Activated CD4-positive, alpha-beta memory T cell treated with anti-CD3 and anti-CD28 coated beads for 36 hours (primary cell): ENCODE measurements at regions not wholly inside any gene's neighbourhood (a gene's known extent, or its start where the extent isn't known, plus 50 kb on each side); places are given as distances from the start of the nearest gene placed in this dataset.

ENCODE experiments used
- CTCF ChIA-PET: fragments of 350-600 bp; sonication (Branson Sonifier 250); formaldehyde crosslinking; loops from one replicate; lab custom pipeline; 2021; ENCODE audit warnings: antibody characterized with exemption, inconsistent platforms; lab: Charles Lee
- POLR2A ChIA-PET: fragments of 350-600 bp; sonication (Branson Sonifier 250); formaldehyde crosslinking; loops from one replicate; lab custom pipeline; 2021; ENCODE audit warnings: antibody characterized with exemption; lab: Charles Lee
- DNase-seq: peaks from one replicate; pipeline ENCODE4 v3.0.0-alpha.2; 2020
- H3K27ac Mint-ChIP-seq: one replicate; pipeline ENCODE4 v1.8.0; 2021; ENCODE audit warnings: mixed read lengths
- H3K27me3 Mint-ChIP-seq: one replicate; pipeline ENCODE4 v1.8.0; 2021; ENCODE audit warnings: mixed read lengths
- H3K36me3 Mint-ChIP-seq: one replicate; pipeline ENCODE4 v1.8.0; 2021; ENCODE audit warnings: mixed read lengths
- H3K4me1 Mint-ChIP-seq: one replicate; pipeline ENCODE4 v1.8.0; 2021; ENCODE audit warnings: low read depth, mixed read lengths
- H3K4me3 Mint-ChIP-seq: one replicate; pipeline ENCODE4 v1.8.0; 2021; ENCODE audit warnings: mild to moderate bottlenecking, mixed read lengths
- H3K9me3 Mint-ChIP-seq: one replicate; pipeline ENCODE4 v1.8.0; 2021; ENCODE audit warnings: mixed read lengths
- intact Hi-C: fragments of 100-400 bp; cut with micrococcal nuclease; formaldehyde crosslinking; loops from one replicate; pipeline ENCODE4 v1.15.1; 2023

DNA sequence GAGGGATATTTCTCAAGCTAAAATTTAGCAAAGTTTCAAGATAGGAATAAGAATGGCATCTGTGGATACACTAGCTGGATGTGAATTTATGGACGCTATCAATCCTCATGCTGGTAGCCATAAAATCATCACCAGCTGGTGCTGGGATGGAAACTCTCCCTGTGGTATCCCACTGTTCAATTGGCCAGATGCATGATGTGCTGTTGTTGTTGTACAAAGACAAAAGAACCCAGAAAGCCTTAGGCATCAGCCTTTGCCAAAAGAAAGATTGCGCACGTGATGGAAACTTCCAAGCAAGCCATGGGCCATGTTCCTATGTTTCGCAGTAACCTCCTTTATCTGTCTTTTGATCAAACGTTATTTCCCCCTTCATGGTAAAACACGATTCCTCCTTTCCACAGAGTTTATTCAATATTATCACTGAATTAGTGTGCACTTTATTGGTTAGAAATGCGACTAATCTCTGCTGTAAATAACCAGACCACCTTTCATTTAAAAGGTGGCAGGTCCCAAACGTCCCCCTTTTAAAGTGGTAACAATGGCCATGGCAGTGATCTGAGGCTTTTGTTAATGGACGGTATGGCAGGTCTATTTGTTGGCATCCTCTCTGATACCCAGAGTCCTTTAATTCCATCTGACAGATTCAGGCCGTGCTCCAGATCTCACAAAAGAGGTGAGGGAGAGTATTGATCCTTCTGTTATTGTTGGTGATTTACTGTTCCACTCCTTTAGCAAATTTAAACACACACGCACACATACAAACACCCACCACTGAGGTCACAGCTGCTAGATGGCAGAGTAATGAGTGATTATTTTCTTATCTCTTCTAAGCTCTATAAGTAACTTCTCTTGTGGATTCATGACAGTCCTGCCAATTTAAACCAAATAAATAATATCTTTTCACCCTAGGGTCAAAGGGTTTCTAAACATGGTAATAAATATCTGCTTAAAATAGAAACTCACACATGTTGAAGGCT lies 291.2 kb upstream of the KCNMB2 start:
- H3K4me3 Mint-ChIP-seq: no peak overlapping the region
- H3K27ac Mint-ChIP-seq: no peak overlapping the region
- H3K27me3 Mint-ChIP-seq: peaks cover 5% of the 10 kb centered on the region
- ChIA-PET CTCF (interaction anchor here (0.5 kb wide), 1 partner anchor 24 kb away, joined by 3 read pairs; no protein-coding TSS in a partner anchor), POLR2A (no interaction called here)
- intact Hi-C loops: no loop called here
- no peak for DNase-seq
- no peaks in the 10 kb centered on the region for H3K4me1 Mint-ChIP-seq
- H3K9me3 Mint-ChIP-seq: no peaks in the 10 kb centered on the region
- H3K36me3 Mint-ChIP-seq: no peaks in the 10 kb centered on the region

GRCh38 chr3:178246004-178246403 lies 290.2 kb upstream of the KCNMB2 start:
- no peak overlapping the region for H3K4me3 Mint-ChIP-seq
- H3K36me3 Mint-ChIP-seq: no peaks in the 10 kb centered on the region
- ChIA-PET POLR2A (no interaction called here), CTCF (no interaction called here)
- H3K9me3 Mint-ChIP-seq: peaks cover 5% of the 10 kb centered on the region
- peaks cover 5% of the 10 kb centered on the region for H3K27me3 Mint-ChIP-seq
- intact Hi-C loops: no loop called here
- no peak for DNase-seq
- no peaks in the 10 kb centered on the region for H3K4me1 Mint-ChIP-seq
- no peak overlapping the region for H3K27ac Mint-ChIP-seq

GRCh38 chr3:178255315-178255714 lies 280.9 kb upstream of the KCNMB2 start:
- Mint-ChIP-seq H3K9me3 (peaks cover 4% of the 10 kb centered on the region), H3K27me3 (no peaks in the 10 kb centered on the region), H3K4me3 (no peak overlapping the region), H3K4me1 (no peaks in the 10 kb centered on the region), H3K27ac (no peak overlapping the region), H3K36me3 (no peaks in the 10 kb centered on the region)
- ChIA-PET POLR2A (no interaction called here), CTCF (no interaction called here)
- no peak for DNase-seq
- intact Hi-C loops: no loop called here

GRCh38 chr3:178257491-178257890 lies 278.7 kb upstream of the KCNMB2 start:
- no peaks in the 10 kb centered on the region for H3K36me3 Mint-ChIP-seq
- no peak overlapping the region for H3K4me3 Mint-ChIP-seq
- POLR2A ChIA-PET: no interaction called here

DNA sequence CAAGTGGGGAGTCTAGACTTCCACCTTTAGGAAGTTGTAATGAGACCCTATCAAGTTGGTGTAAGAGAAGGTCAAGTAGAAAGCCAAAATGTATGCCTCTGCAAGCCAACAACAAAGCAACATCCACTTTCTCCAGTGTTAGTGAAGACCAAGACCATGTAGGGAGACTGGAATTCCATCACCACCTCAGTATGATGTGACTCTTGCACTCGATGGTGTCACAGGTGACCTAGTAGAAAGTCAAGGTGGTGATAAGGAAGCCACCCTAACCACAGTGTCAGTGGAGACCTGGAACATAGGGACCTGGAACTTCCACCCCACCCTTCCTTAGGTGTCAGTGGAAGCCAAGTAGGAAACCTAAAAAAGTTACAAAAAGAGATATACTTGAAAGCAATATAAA lies 278.1 kb upstream of the KCNMB2 start:
- Mint-ChIP-seq H3K36me3 (no peaks in the 10 kb centered on the region), H3K27me3 (no peaks in the 10 kb centered on the region), H3K4me3 (no peak overlapping the region), H3K27ac (no peak overlapping the region), H3K9me3 (no peaks in the 10 kb centered on the region), H3K4me1 (no peaks in the 10 kb centered on the region)
- intact Hi-C loops: no loop called here
- no peak for DNase-seq
- POLR2A ChIA-PET: no interaction called here
- CTCF ChIA-PET: interaction anchor here (0.6 kb wide), 1 partner anchor 46 kb away, joined by 3 read pairs; no protein-coding TSS in a partner anchor

More at GRCh38 chr3:178257491-178257890, 278.7 kb upstream of the KCNMB2 start:
- CTCF ChIA-PET: no interaction called here
- Mint-ChIP-seq H3K27ac (no peak overlapping the region), H3K9me3 (no peaks in the 10 kb centered on the region), H3K27me3 (no peaks in the 10 kb centered on the region), H3K4me1 (no peaks in the 10 kb centered on the region)
- intact Hi-C loops: no loop called here
- no peak for DNase-seq

GRCh38 chr3:178259703-178260102 lies 276.5 kb upstream of the KCNMB2 start:
- Mint-ChIP-seq H3K9me3 (no peaks in the 10 kb centered on the region), H3K27me3 (no peaks in the 10 kb centered on the region), H3K4me3 (no peak overlapping the region), H3K36me3 (no peaks in the 10 kb centered on the region), H3K4me1 (no peaks in the 10 kb centered on the region), H3K27ac (no peak overlapping the region)
- CTCF ChIA-PET: no interaction called here
- POLR2A ChIA-PET: no interaction called here
- DNase-seq: no peak
- intact Hi-C loops: no loop called here

DNA sequence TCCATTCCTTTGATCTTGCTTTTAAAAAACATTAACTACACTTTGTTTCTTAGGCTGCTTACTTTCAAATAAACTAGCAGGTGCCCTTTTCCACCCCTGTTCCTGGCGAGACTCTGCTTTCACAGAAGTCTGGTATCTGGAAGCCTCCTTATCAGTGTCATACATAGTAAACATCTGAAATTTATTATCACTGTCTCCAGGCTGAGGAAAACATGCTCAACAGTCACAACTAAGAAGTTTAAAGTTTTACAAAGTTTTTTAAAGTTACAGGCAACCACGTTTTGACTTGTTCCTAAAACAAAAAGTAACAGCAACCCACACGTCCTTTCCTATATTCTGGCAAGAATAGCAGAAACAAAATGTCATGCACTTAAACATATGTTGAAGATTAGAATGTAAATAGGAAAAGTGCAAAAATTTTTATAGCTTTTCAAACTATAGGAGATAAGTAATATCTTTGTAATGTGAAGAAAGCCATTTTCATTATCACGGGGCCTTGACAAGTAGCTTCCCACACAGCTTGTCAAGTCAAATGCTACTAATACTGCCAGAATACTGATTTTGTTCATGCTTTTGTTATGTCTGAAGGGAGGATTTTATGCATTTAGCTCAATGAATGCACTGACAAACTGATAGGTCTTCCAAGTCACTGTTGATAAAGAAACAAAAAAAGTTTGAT lies 275.2 kb upstream of the KCNMB2 start:
- ChIA-PET POLR2A (no interaction called here), CTCF (no interaction called here)
- Mint-ChIP-seq H3K27me3 (no peaks in the 10 kb centered on the region), H3K36me3 (no peaks in the 10 kb centered on the region), H3K4me3 (no peak overlapping the region), H3K4me1 (no peaks in the 10 kb centered on the region), H3K9me3 (no peaks in the 10 kb centered on the region), H3K27ac (no peak overlapping the region)
- intact Hi-C loops: no loop called here
- no peak for DNase-seq

GRCh38 chr3:178263236-178263916 lies 272.9 kb upstream of the KCNMB2 start:
- CTCF ChIA-PET: interaction anchor here (0.6 kb wide), 1 partner anchor 173 kb away, joined by 4 read pairs; no protein-coding TSS in a partner anchor

GRCh38 chr3:178267158-178267844 lies 268.9 kb upstream of the KCNMB2 start:
- intact Hi-C loops: no loop called here
- CTCF ChIA-PET: no interaction called here
- H3K27me3 Mint-ChIP-seq: peaks cover 2% of the 10 kb centered on the region

More at GRCh38 chr3:178263236-178263916, 272.9 kb upstream of the KCNMB2 start:
- no peaks in the 10 kb centered on the region for H3K9me3 Mint-ChIP-seq
- no peak overlapping the region for H3K27ac Mint-ChIP-seq
- H3K4me1 Mint-ChIP-seq: no peaks in the 10 kb centered on the region
- intact Hi-C loops: no loop called here
- H3K36me3 Mint-ChIP-seq: no peaks in the 10 kb centered on the region
- POLR2A ChIA-PET: no interaction called here
- peaks cover 2% of the 10 kb centered on the region for H3K27me3 Mint-ChIP-seq
- no peak for DNase-seq
- no peak overlapping the region for H3K4me3 Mint-ChIP-seq

GRCh38 chr3:178270838-178271237 lies 265.4 kb upstream of the KCNMB2 start:
- Mint-ChIP-seq H3K9me3 (no peaks in the 10 kb centered on the region), H3K27ac (no peak overlapping the region), H3K36me3 (no peaks in the 10 kb centered on the region), H3K4me3 (no peak overlapping the region), H3K27me3 (peaks cover 2% of the 10 kb centered on the region), H3K4me1 (no peaks in the 10 kb centered on the region)
- DNase-seq: no peak
- ChIA-PET POLR2A (no interaction called here), CTCF (no interaction called here)
- intact Hi-C loops: no loop called here

More at GRCh38 chr3:178267158-178267844, 268.9 kb upstream of the KCNMB2 start:
- H3K4me3 Mint-ChIP-seq: no peak overlapping the region
- no peaks in the 10 kb centered on the region for H3K36me3 Mint-ChIP-seq
- POLR2A ChIA-PET: no interaction called here
- H3K27ac Mint-ChIP-seq: no peak overlapping the region
- H3K4me1 Mint-ChIP-seq: no peaks in the 10 kb centered on the region
- no peaks in the 10 kb centered on the region for H3K9me3 Mint-ChIP-seq
- no peak for DNase-seq

DNA sequence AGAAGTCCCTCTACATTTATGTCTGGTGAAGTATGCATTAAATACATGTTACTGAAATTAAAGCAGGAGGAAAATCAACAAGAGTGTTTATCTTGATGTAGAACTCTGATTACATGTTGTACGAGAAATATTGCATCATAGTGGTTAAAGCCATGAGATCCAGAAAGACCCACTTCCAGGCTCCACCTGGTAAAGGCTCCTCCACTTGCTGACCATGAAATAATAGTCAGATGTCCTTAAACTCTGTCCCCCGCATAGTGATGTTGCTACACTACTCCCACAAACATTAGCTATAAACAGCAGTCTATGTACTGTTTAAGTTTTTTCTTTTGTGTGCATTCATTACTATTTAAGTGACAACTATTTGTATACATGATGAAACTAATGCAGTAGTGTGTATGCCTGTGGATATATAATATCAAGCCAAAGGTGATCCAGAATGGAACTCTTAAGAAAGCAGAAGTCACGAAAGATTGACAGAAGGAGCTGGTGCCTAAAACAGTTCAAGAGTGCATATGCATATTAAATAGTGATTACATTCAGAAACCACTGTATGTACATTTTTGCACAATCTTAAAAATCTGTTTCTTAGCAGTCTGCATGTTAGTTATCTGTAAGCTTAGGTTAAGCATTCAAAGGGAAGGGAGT lies 264.4 kb upstream of the KCNMB2 start:
- no peak for DNase-seq
- H3K9me3 Mint-ChIP-seq: no peaks in the 10 kb centered on the region
- H3K27me3 Mint-ChIP-seq: peaks cover 2% of the 10 kb centered on the region
- no peak overlapping the region for H3K27ac Mint-ChIP-seq
- ChIA-PET CTCF (no interaction called here), POLR2A (no interaction called here)
- no peaks in the 10 kb centered on the region for H3K36me3 Mint-ChIP-seq
- H3K4me3 Mint-ChIP-seq: no peak overlapping the region
- intact Hi-C loops: no loop called here
- H3K4me1 Mint-ChIP-seq: no peaks in the 10 kb centered on the region
